Thyroid gland (tissue), 4 donors: ENCODE measurements at regions not wholly inside any gene's neighbourhood (a gene's known extent, or its start where the extent isn't known, plus 50 kb on each side); places are given as distances from the start of the nearest gene placed in this dataset.

Source experiments
- CTCF ChIP-seq, 6 experiments: fragments of 200-600 bp in 3 of 6; fragments of 450-650 bp in 3 of 6; sonication (generic) in 3 of 6; IDR thresholded peaks; one replicate each; pipeline ENCODE4 v1.5.1; 2016 to 2019; ENCODE audit warnings: antibody characterized with exemption in 6 of 6, mild to moderate bottlenecking in 2 of 6, inconsistent platforms in 1 of 6, moderate library complexity in 1 of 6
- POLR2A ChIP-seq, 2 donors: fragments of 450-650 bp; IDR thresholded peaks; one replicate each; pipeline ENCODE4 v1.6.1; 2017; ENCODE audit warnings: antibody characterized with exemption in 2 of 2, mild to moderate bottlenecking in 2 of 2, moderate library complexity in 1 of 2

GRCh38 chr15:81531109-81531592 lies 157.1 kb upstream of the TMC3 start:
- TF ChIP-seq CTCF (IDR thresholded peaks at IDR 0.05) (no peak), POLR2A (IDR thresholded peaks at IDR 0.05) (no peak)
